HG02623 (cell line): ENCODE measurements at regions not wholly inside any gene's neighbourhood (a gene's known extent, or its start where the extent isn't known, plus 50 kb on each side); places are given as distances from the start of the nearest gene placed in this dataset.

Experiments
- ATAC-seq: cut with Tn5 transposase; IDR thresholded peaks from one replicate; pipeline ENCODE4 v1.9.1; 2021; ENCODE audit warnings: moderate library complexity; ENCODE audit not compliant: unreplicated experiment

GRCh38 chr6:166754218-166755030, 127.4 kb upstream of the RPS6KA2 start:
- no peak for ATAC-seq

DNA sequence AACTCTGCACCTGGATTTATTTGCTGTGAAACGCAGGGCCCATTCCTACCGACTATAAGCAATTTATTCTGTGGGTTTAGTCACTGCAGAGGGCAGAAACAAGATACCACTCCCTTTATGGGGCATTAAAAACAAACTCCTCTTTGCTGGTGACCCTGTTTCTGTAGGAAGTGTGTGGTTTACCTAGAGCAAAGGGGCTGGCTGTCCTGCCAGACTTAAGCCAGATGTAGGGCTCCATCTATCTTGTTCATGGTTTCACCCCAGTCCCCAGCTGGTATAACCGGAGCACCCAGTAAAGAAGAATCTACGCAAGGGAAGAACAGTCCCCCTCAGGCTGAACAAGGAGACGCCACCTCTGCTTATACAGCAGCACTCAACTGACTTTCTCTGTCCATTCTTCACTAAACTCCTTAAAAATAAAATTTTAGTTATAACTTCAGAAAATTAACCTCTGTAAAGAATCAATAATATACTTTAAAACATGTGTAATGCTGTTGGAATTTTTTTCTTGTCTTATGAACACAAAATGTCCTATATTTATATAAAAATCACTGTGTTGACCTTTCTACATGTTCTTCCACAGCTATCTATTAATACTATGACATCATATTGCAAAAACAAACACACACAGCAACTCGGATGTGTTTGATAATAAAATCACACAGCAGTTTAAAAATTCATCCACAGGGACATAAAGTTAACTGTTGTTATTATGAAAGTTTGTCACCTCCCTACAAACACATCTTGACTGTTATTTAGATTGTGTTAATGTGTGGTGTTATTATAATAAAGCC, 126.1 kb upstream of the RPS6KA2 start:
- ATAC-seq = no peak

GRCh38 chr6:166752097-166752496, 125.0 kb upstream of the RPS6KA2 start:
- ATAC-seq = peak; percentile 87

DNA sequence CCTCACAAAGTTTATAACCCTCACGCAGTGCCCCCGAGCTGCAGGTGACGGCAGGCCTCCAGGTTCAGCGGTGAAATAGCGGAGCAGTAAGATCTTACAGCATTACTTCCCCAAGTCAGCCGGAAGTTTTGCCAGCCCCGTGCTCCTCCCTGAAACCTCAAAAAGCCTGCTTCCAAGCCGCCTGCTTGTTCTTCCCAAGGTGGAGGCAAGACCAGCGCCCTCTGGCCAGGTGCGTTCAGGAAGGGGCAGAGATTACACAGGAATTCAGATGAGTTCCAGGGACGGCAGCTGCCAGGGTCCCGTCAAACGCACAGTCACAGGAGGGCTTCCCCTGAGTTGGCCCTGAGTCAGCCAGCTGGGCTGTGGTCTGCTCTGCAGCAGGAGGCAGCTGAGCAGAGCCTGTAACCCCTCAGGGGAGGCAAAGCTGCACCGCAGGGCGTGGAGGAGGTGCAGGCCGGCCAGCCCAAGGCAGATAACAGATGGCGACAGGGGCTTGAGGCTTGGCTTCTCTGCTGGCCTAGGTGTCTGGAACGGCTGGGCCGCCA, 124.1 kb upstream of the RPS6KA2 start:
- peak; percentile 77 for ATAC-seq

GRCh38 chr6:166750108-166750793, 123.2 kb upstream of the RPS6KA2 start:
- ATAC-seq = no peak

DNA sequence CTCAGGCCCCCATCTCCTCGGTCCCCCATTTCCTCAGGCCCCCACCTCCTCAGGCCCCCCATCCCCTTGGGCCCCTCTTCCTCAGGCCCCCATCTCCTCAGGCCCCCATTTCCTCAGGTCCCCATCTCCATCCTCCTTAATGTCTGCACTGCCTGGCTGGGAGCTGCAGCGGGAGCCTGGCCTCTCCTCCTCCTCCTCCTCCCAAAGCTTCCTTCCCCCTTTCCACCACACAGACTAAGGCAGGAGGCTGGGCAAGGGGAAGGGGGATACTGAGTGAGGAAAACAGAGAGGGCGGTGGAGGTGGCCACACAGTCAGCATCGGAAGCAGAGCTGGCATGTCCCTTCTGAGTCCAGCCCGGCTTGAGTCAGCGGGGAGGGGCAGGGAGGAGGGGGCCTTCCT, 122.6 kb upstream of the RPS6KA2 start:
- no peak for ATAC-seq

DNA sequence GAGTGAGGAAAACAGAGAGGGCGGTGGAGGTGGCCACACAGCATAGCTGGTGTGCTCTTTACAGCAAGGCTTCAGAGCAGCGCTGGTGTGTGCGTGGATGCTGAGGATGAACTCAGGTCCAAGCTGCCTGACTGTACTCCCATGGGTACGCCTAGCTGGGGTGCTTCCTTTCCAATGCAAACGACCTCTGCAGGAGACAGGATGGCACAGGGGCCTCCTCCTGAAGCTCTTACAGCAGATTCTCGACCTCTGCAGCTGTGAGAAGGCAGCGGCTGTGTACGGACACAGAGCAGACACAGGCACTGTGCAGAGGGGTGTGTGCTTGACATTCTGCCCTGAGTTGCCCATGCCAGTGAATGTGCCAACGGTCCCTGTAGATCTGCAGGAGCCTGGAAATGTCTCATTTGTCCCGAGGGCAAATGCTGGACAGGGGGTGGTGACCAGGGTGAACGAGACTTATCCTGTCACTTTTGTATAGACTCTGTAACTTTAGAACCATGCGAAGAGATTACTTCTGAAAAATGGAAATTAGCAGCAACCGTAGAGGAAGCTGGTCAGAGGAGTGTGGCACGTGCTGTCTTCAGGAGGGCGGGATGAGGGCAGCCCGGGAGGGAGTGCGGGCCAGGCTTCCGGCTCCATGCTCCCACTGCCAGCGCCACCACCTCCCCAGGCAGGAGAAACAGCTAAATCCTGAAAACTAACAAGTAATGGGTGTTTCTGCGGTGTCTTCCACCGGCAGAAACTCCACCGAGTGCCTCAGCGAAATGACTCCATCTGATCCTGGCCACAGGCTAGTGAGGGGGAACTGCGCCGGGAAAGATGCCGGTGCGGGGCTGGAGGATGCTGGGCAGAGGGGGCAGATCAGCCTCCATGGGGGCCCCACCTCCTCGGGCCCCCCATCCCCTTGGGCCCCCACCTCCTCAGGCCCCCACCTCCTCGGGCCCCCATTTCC, 120.9 kb upstream of the RPS6KA2 start:
- no peak for ATAC-seq

- no peak for ATAC-seq
Measured at GRCh38 chr6:166745801-166746668, 119.0 kb upstream of the RPS6KA2 start.

- ATAC-seq = no peak
Measured at GRCh38 chr6:166744223-166745134, 117.4 kb upstream of the RPS6KA2 start.

DNA sequence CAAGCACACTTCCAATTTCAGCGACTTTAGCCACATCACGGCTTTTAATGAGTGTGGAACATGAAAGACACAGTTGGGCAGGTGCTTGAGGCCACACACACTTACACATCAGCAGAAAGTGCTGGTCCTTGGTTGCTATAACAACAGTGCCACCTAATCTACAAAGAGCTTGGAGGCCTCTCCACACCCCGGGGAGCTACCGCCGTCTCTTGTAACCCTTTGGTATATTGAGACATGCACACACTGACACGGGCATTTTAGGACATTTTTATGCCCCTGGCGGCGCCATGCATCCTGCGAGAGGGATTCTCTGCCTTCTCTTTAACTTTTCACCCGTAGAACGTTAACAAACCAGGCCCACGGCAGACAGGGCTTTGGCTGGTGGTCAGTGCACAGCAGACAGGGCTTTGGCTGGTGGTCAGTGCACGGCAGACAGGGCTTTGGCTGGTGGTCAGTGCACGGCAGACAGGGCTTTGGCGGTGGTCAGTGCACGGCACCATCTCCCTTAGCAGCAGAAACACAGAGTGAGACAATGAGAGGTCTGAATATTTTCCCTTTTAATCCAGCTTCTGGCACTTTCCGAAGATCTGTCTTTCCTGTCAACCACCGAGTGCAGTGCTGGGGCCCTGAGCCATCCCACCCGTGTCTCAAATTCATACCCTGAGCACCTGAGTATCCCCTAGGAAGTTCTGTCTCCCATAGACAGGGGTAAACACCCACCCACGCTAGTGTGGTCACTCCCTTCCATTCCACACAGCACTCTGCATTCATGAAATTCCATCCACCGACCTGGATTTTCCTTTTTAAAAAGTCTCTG, 116.6 kb upstream of the RPS6KA2 start:
- ATAC-seq = no peak

DNA sequence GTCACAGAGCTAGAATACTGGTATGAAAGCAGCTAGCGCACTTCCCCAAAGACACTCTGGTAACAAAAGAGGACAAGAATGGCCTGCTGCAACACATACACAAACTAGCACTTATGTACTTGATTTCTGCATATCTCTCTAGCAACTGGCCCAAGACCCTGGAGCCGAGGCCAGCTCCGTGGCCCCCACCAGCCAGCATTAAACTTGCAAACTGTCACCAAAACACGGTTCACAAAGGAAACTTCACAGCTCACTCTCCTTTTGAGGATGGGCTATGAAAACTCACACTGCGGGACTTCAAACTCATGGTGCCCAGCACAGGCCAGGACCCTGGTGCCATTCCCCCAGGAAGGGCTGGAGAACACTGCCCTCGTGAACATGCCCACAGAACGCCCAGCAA, 115.9 kb upstream of the RPS6KA2 start:
- no peak for ATAC-seq

GRCh38 chr6:166739976-166740318, 112.9 kb upstream of the RPS6KA2 start:
- ATAC-seq = no peak

GRCh38 chr6:166739117-166739975, 112.3 kb upstream of the RPS6KA2 start:
- ATAC-seq = no peak

DNA sequence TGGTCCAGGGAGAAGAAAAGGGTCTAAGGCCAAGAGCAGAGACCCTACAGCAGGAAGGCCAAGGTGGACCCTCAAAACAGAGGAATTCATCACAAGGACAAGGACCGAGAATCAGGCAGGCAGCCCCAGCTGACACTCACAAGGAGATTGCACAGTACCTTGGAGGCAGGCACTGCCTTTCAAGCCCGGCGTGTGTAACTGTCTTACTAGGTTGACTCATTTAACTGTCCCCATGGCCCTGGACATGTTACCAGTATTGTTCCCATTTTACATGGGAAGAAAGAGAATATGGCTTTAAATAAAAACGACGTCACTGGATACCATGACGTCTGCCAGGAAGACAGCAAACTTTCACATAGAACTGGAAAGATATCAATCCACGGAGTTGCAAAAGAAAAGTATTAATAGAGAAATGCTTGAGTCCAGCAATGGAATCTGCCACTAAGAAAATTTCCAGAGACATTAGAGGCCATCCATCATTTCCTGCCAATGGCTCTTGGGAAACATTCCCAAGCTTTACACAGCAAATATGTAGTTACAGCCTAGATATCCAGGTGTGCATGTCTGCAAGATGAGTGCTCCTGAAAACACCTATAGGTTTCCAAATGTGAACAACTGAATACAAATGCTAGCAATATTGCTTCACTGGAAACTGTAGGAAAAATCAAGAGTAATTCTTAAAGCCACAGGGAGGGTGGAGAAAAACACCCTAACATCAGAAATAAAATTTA, 111.5 kb upstream of the RPS6KA2 start:
- ATAC-seq = no peak

GRCh38 chr6:166737261-166737660, 110.2 kb upstream of the RPS6KA2 start:
- no peak for ATAC-seq

DNA sequence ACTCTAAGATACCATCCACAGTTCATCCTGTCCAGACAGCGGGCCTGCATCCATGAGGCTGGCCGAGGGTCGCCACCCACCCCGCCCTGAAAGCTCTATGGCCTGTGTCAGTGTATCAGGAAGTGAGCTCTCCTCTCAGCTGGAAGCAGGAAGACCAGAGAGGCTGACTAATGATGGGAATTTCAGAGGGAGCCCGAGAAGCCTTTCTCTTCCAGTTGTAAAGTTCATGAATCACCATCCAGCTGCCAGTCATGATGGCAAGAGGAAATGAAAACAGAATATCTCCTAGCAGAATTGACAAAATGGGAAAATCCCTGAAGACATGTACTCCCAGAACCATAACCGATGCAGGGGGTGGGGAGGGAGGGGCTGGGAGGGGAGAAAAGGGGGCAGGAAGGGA, 109.6 kb upstream of the RPS6KA2 start:
- ATAC-seq = no peak
